Naive thymus-derived CD8-positive, alpha-beta T cell (primary cell): ENCODE measurements at regions not wholly inside any gene's neighbourhood (a gene's known extent, or its start where the extent isn't known, plus 50 kb on each side); places are given as distances from the start of the nearest gene placed in this dataset.

Experiments
- ATAC-seq, 2 donors: fragments of 150-1000 bp; cut with Tn5 transposase in 1 of 2; sonication (Bioruptor Pico), chemical (Tn5 transposase) in 1 of 2; 1 replicate in 1 of 2; 2 replicates in 1 of 2; pipeline ENCODE4 v1.10.0; 2021; ENCODE audit warnings: mild to moderate bottlenecking in 2 of 2, moderate library complexity in 2 of 2
- POLR2A ChIA-PET: fragments of 350-600 bp; sonication (Branson Sonifier 250); formaldehyde crosslinking; loops from one replicate; lab custom pipeline; 2021; ENCODE audit warnings: antibody characterized with exemption; lab: Charles Lee
- DNase-seq, 10 donors: peaks; one replicate each; pipeline versions ENCODE4 v3.0.0 to v3.0.0-alpha.2; 2020 to 2022
- H3K27ac Mint-ChIP-seq, 10 donors: one replicate each; pipeline ENCODE4 v1.8.0; 2020 to 2022; ENCODE audit warnings: mild to moderate bottlenecking in 10 of 10, mixed read lengths in 10 of 10, moderate library complexity in 4 of 10, inconsistent platforms in 1 of 10
- H3K27me3 Mint-ChIP-seq, 5 donors: one replicate each; pipeline ENCODE4 v1.8.0; 2021 to 2022; ENCODE audit warnings: mixed read lengths in 5 of 5
- H3K36me3 Mint-ChIP-seq, 3 donors: one replicate each; pipeline ENCODE4 v1.8.0; 2020 to 2022; ENCODE audit warnings: mixed read lengths in 3 of 3, mild to moderate bottlenecking in 2 of 3, inconsistent platforms in 1 of 3
- H3K4me1 Mint-ChIP-seq, 4 donors: one replicate each; pipeline ENCODE4 v1.8.0; 2021 to 2022; ENCODE audit warnings: mixed read lengths in 4 of 4
- H3K4me3 Mint-ChIP-seq, 10 donors: one replicate each; pipeline ENCODE4 v1.8.0; 2020 to 2022; ENCODE audit warnings: mild to moderate bottlenecking in 10 of 10, mixed read lengths in 10 of 10, moderate library complexity in 6 of 10, inconsistent platforms in 1 of 10
- H3K9me3 Mint-ChIP-seq, 9 donors: one replicate each; pipeline ENCODE4 v1.8.0; 2020 to 2022; ENCODE audit warnings: mixed read lengths in 9 of 9, mild to moderate bottlenecking in 3 of 9, inconsistent platforms in 1 of 9, moderate library complexity in 1 of 9

GRCh38 chr2:145302886-145303285 is 783.0 kb upstream of the ZEB2 start:
- H3K4me1 Mint-ChIP-seq = no peaks in the 10 kb centered on the region
- H3K4me3 Mint-ChIP-seq = no peak overlapping the region
- POLR2A ChIA-PET = no interaction called here
- no peak for ATAC-seq
- H3K27me3 Mint-ChIP-seq = peaks cover 0 to 8% (median 6%) of the 10 kb centered on the region in 5 donors
- no peaks in the 10 kb centered on the region for H3K9me3 Mint-ChIP-seq
- H3K27ac Mint-ChIP-seq = no peak overlapping the region
- DNase-seq = no peak
- H3K36me3 Mint-ChIP-seq = no peaks in the 10 kb centered on the region

GRCh38 chr2:145302451-145302850 is 782.5 kb upstream of the ZEB2 start:
- no peak overlapping the region for H3K27ac Mint-ChIP-seq
- no peaks in the 10 kb centered on the region for H3K36me3 Mint-ChIP-seq
- peaks cover 0 to 8% (median 6%) of the 10 kb centered on the region in 5 donors for H3K27me3 Mint-ChIP-seq
- no peaks in the 10 kb centered on the region for H3K4me1 Mint-ChIP-seq
- POLR2A ChIA-PET = no interaction called here
- H3K9me3 Mint-ChIP-seq = no peaks in the 10 kb centered on the region
- H3K4me3 Mint-ChIP-seq = no peak overlapping the region
- ATAC-seq (no peak), DNase-seq (no peak)

GRCh38 chr2:145299368-145299767 is 779.4 kb upstream of the ZEB2 start:
- no peaks in the 10 kb centered on the region for H3K9me3 Mint-ChIP-seq
- H3K27ac Mint-ChIP-seq = no peak overlapping the region
- H3K36me3 Mint-ChIP-seq = no peaks in the 10 kb centered on the region
- H3K4me3 Mint-ChIP-seq = no peak overlapping the region
- POLR2A ChIA-PET = no interaction called here
- ATAC-seq (no peak), DNase-seq (no peak)
- peaks cover 0 to 12% (median 7%) of the 10 kb centered on the region in 5 donors for H3K27me3 Mint-ChIP-seq
- H3K4me1 Mint-ChIP-seq = no peaks in the 10 kb centered on the region

- DNase-seq = no peak
- ATAC-seq = no peak
- Mint-ChIP-seq H3K4me3 (no peak overlapping the region), H3K9me3 (no peaks in the 10 kb centered on the region), H3K4me1 (no peaks in the 10 kb centered on the region), H3K27me3 (peaks cover 0 to 7% (median 2%) of the 10 kb centered on the region in 5 donors), H3K36me3 (no peaks in the 10 kb centered on the region), H3K27ac (no peak overlapping the region)
- POLR2A ChIA-PET = no interaction called here
Observed at GRCh38 chr2:145292166-145292565, 772.2 kb upstream of the ZEB2 start.

- POLR2A ChIA-PET = no interaction called here
- Mint-ChIP-seq H3K27ac (no peak overlapping the region), H3K27me3 (peaks cover under 1 to 8% (median 5%) of the 10 kb centered on the region in 5 donors), H3K36me3 (no peaks in the 10 kb centered on the region), H3K4me3 (no peak overlapping the region), H3K4me1 (no peaks in the 10 kb centered on the region), H3K9me3 (no peaks in the 10 kb centered on the region)
- ATAC-seq = no peak
- DNase-seq = no peak
Observed at GRCh38 chr2:145290986-145291385, 771.1 kb upstream of the ZEB2 start.

- no peaks in the 10 kb centered on the region for H3K4me1 Mint-ChIP-seq
- DNase-seq = no peak
- H3K36me3 Mint-ChIP-seq = no peaks in the 10 kb centered on the region
- H3K9me3 Mint-ChIP-seq = no peaks in the 10 kb centered on the region
- H3K27me3 Mint-ChIP-seq = peaks cover 0 to 8% (median 7%) of the 10 kb centered on the region in 5 donors
- H3K27ac Mint-ChIP-seq = no peak overlapping the region
- no peak for ATAC-seq
- H3K4me3 Mint-ChIP-seq = no peak overlapping the region
- POLR2A ChIA-PET = no interaction called here
Observed at GRCh38 chr2:145289946-145290345, 770.0 kb upstream of the ZEB2 start.

GRCh38 chr2:145288650-145289496 is 769.0 kb upstream of the ZEB2 start:
- Mint-ChIP-seq H3K27ac (no peak overlapping the region), H3K27me3 (peaks cover 0 to 8% (median 7%) of the 10 kb centered on the region in 5 donors), H3K4me3 (no peak overlapping the region), H3K4me1 (no peaks in the 10 kb centered on the region), H3K36me3 (no peaks in the 10 kb centered on the region), H3K9me3 (no peaks in the 10 kb centered on the region)
- DNase-seq (no peak), ATAC-seq (no peak)
- POLR2A ChIA-PET = no interaction called here

DNA sequence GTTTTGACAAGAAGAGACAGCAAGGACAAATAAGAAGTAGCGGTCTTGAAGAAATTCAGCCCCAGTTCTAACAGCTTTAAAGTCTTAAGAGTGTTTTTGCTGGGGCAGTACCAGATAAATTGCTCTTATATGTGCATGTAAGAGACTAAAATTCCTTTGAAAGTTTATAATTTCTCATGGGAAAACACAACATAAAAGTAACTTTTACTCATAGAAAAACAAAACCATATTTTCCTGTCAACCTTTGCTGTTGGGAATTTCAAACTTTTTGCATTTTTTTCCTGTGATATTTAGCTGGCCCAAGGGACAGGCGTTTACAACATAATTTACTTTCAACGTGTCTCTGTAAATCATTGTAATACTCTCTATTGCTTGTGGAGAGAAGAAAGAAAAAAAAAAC is 767.8 kb upstream of the ZEB2 start:
- no peak for ATAC-seq
- Mint-ChIP-seq H3K27ac (no peak overlapping the region), H3K4me3 (no peak overlapping the region), H3K4me1 (no peaks in the 10 kb centered on the region), H3K36me3 (no peaks in the 10 kb centered on the region), H3K27me3 (peaks cover 0 to 8% (median 7%) of the 10 kb centered on the region in 5 donors), H3K9me3 (no peaks in the 10 kb centered on the region)
- no peak for DNase-seq
- POLR2A ChIA-PET = no interaction called here

- H3K27me3 Mint-ChIP-seq = peaks cover 0 to 9% (median 7%) of the 10 kb centered on the region in 5 donors
- no peak overlapping the region for H3K27ac Mint-ChIP-seq
- DNase-seq (no peak), ATAC-seq (no peak)
- POLR2A ChIA-PET = no interaction called here
- no peaks in the 10 kb centered on the region for H3K36me3 Mint-ChIP-seq
- H3K4me1 Mint-ChIP-seq = no peaks in the 10 kb centered on the region
- H3K9me3 Mint-ChIP-seq = no peaks in the 10 kb centered on the region
- no peak overlapping the region for H3K4me3 Mint-ChIP-seq
Observed at GRCh38 chr2:145286716-145287275, 766.9 kb upstream of the ZEB2 start.

- Mint-ChIP-seq H3K9me3 (peaks cover 0 to 3% (median 0%) of the 10 kb centered on the region in 9 donors), H3K4me3 (no peak overlapping the region), H3K4me1 (no peaks in the 10 kb centered on the region), H3K36me3 (no peaks in the 10 kb centered on the region), H3K27ac (no peak overlapping the region), H3K27me3 (peaks cover 2 to 29% (median 7%) of the 10 kb centered on the region in 5 donors)
- ATAC-seq (no peak), DNase-seq (no peak)
- POLR2A ChIA-PET = no interaction called here
Observed at GRCh38 chr2:145284551-145284950, 764.6 kb upstream of the ZEB2 start.

DNA sequence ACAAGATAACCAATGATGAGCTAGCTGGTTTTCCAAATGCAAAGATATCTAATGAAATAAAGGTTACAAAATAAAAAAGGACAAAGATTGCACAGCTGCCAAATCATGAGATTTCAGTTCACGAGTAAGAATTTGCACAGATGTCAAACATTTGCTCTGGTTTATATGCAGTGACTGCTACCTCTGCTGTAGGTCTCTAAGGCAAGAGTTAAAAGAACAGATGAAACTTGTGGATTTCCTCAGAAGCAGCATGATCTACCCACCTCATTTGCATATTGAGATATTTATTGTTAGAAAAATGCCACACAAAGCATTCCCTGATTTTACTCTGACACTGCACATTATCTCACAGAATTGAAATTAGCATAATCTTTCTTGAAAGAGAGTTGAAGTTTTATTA is 763.2 kb upstream of the ZEB2 start:
- Mint-ChIP-seq H3K27me3 (peaks cover 4 to 29% (median 7%) of the 10 kb centered on the region in 5 donors), H3K27ac (no peak overlapping the region), H3K36me3 (no peaks in the 10 kb centered on the region), H3K4me1 (no peaks in the 10 kb centered on the region), H3K9me3 (peaks cover 0 to 3% (median 0%) of the 10 kb centered on the region in 9 donors), H3K4me3 (no peak overlapping the region)
- no peak for ATAC-seq
- POLR2A ChIA-PET = no interaction called here
- no peak for DNase-seq

- no peak for ATAC-seq
- Mint-ChIP-seq H3K27ac (no peak overlapping the region), H3K27me3 (peaks cover 0 to 29% (median 8%) of the 10 kb centered on the region in 5 donors), H3K4me1 (no peaks in the 10 kb centered on the region), H3K4me3 (no peak overlapping the region), H3K9me3 (peaks cover 0 to 14% (median 4%) of the 10 kb centered on the region in 9 donors), H3K36me3 (peaks cover 0 to 5% (median 0%) of the 10 kb centered on the region in 3 donors)
- no peak for DNase-seq
- POLR2A ChIA-PET = no interaction called here
Observed at GRCh38 chr2:145277922-145278321, 758.0 kb upstream of the ZEB2 start.

GRCh38 chr2:145273840-145274239 is 753.9 kb upstream of the ZEB2 start:
- no peak for ATAC-seq
- Mint-ChIP-seq H3K4me3 (no peak overlapping the region), H3K36me3 (peaks cover 0 to 17% (median 0%) of the 10 kb centered on the region in 3 donors), H3K4me1 (no peaks in the 10 kb centered on the region), H3K27ac (no peak overlapping the region), H3K27me3 (peaks cover 2 to 9% (median 6%) of the 10 kb centered on the region in 5 donors), H3K9me3 (peaks cover 0 to 23% (median 10%) of the 10 kb centered on the region in 9 donors)
- DNase-seq = no peak
- POLR2A ChIA-PET = no interaction called here
